ENCODE measurements at regions not wholly inside any gene's neighbourhood (a gene's known extent, or its start where the extent isn't known, plus 50 kb on each side); places are given as distances from the start of the nearest gene placed in this dataset.

DNA sequence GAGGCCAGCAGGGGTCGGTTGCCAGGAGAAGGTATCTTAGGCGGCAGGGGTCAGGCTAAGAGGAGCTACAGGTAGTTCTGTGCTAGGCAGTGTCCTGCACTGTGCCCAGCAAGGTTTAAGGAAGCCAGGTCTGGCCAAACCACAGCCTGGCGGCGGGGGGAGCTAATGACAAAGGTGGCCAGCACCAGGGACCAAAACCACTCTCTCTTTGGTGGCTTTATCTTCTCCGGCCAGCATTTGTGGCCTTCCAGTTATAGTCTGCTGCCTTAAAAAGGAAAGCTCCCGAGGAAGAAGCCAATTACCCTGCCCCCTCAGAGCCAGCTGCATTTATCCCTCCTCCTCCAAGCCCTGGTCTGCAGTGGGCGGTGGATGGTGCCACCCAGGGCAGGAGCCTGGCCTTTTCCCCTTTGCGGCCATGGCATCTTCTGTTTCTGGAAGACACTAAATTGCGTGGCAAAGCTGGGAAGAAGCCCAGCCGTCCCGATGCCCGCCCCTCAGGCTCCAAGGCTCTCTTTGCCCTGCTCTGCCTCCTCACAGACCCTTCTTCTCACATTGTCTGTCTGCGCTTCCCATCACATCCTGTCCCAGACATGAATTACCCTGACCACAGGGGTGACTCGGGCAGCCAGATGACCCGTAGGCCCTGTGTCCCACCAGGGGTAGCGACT is 94.6 kb downstream of the EN1 start:
- Histone ChIP-seq H3K4me1 (ENCODE audit: control insufficient read depth, insufficient read depth, low read length) (no peaks in the 10 kb centered on the region), H3K4me3 (no peak overlapping the region), H3K27me3 (replicated peaks in 1 of 2; ENCODE audit: control insufficient read depth in 2 of 2, insufficient read depth in 2 of 2, low read length in 1 of 2) (peaks cover 0 to 1% of the 10 kb centered on the region in 2 experiments; a peak in 2 of 4 replicates), H4K20me1 (ENCODE audit: control insufficient read depth, insufficient read depth) (no peaks in the 10 kb centered on the region), H3K79me2 (ENCODE audit: control insufficient read depth, insufficient read depth, low read length) (no peaks in the 10 kb centered on the region), H3K4me2 (ENCODE audit: control insufficient read depth, insufficient read depth) (no peak overlapping the region), H3K27ac (ENCODE audit: control insufficient read depth, insufficient read depth) (no peak overlapping the region), H3K36me3 (ENCODE audit: control insufficient read depth in 2 of 2, insufficient read depth in 2 of 2, low read length in 1 of 2) (no peaks in the 10 kb centered on the region), H3K9me3 (replicated peaks; ENCODE audit: control insufficient read depth, insufficient read depth, low read length) (no peaks in the 10 kb centered on the region), H2AFZ (ENCODE audit: control insufficient read depth, low read depth, low read length) (no peak overlapping the region), H3K9ac (ENCODE audit: control insufficient read depth, insufficient read depth, low read length) (no peak overlapping the region)
- 15% methylated on average over 15 of the region's 16 CpGs for WGBS (ENCODE audit: insufficient coverage, insufficient replicate concordance, low lambda C conversion rate, missing lambda C conversion rate)
- in situ Hi-C loops (cut with MboI) (no loop called here), intact Hi-C loops (cut with micrococcal nuclease; ENCODE audit: unreplicated experiment) (no loop called here)
- ChIA-PET RAD21 (ENCODE audit: unreplicated experiment) (no interaction called here), POLR2A (no interaction called here), CTCF (no interaction called here), SMC1A (ENCODE audit: uncharacterized antibody, unreplicated experiment) (no interaction called here)
- no TSS peak for BruUV-seq (replicated peaks)
- no peak for ATAC-seq
- no peak for FAIRE-seq
- no peak for DNase-seq (ENCODE audit: low read depth, low spot score)
- no peak for TF ChIP-seq SMC3 (IDR thresholded peaks at IDR 0.05; ENCODE audit: borderline replicate concordance, low read length)
- no peak for TF ChIP-seq CHD2 (IDR thresholded peaks at IDR 0.05; ENCODE audit: borderline replicate concordance, low read depth, low read length)
- TF ChIP-seq KLF5 (IDR thresholded peaks at IDR 0.05; ENCODE audit: partially characterized antibody): no peak
- TF ChIP-seq, protein P1, sequence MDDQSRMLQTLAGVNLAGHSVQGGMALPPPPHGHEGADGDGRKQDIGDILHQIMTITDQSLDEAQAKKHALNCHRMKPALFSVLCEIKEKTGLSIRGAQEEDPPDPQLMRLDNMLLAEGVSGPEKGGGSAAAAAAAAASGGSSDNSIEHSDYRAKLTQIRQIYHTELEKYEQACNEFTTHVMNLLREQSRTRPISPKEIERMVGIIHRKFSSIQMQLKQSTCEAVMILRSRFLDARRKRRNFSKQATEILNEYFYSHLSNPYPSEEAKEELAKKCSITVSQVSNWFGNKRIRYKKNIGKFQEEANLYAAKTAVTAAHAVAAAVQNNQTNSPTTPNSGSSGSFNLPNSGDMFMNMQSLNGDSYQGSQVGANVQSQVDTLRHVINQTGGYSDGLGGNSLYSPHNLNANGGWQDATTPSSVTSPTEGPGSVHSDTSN (IDR thresholded peaks at IDR 0.05; ENCODE audit: insufficient replicate concordance, low read depth, low read length): no peak
- TF ChIP-seq, protein P2, sequence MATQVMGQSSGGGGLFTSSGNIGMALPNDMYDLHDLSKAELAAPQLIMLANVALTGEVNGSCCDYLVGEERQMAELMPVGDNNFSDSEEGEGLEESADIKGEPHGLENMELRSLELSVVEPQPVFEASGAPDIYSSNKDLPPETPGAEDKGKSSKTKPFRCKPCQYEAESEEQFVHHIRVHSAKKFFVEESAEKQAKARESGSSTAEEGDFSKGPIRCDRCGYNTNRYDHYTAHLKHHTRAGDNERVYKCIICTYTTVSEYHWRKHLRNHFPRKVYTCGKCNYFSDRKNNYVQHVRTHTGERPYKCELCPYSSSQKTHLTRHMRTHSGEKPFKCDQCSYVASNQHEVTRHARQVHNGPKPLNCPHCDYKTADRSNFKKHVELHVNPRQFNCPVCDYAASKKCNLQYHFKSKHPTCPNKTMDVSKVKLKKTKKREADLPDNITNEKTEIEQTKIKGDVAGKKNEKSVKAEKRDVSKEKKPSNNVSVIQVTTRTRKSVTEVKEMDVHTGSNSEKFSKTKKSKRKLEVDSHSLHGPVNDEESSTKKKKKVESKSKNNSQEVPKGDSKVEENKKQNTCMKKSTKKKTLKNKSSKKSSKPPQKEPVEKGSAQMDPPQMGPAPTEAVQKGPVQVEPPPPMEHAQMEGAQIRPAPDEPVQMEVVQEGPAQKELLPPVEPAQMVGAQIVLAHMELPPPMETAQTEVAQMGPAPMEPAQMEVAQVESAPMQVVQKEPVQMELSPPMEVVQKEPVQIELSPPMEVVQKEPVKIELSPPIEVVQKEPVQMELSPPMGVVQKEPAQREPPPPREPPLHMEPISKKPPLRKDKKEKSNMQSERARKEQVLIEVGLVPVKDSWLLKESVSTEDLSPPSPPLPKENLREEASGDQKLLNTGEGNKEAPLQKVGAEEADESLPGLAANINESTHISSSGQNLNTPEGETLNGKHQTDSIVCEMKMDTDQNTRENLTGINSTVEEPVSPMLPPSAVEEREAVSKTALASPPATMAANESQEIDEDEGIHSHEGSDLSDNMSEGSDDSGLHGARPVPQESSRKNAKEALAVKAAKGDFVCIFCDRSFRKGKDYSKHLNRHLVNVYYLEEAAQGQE (IDR thresholded peaks at IDR 0.05; ENCODE audit: low read depth, low read length): no peak

Measured in GM12878 (cell line).